ENCODE measurements at regions not wholly inside any gene's neighbourhood (a gene's known extent, or its start where the extent isn't known, plus 50 kb on each side); places are given as distances from the start of the nearest gene placed in this dataset.

- TF ChIP-seq, protein P1, sequence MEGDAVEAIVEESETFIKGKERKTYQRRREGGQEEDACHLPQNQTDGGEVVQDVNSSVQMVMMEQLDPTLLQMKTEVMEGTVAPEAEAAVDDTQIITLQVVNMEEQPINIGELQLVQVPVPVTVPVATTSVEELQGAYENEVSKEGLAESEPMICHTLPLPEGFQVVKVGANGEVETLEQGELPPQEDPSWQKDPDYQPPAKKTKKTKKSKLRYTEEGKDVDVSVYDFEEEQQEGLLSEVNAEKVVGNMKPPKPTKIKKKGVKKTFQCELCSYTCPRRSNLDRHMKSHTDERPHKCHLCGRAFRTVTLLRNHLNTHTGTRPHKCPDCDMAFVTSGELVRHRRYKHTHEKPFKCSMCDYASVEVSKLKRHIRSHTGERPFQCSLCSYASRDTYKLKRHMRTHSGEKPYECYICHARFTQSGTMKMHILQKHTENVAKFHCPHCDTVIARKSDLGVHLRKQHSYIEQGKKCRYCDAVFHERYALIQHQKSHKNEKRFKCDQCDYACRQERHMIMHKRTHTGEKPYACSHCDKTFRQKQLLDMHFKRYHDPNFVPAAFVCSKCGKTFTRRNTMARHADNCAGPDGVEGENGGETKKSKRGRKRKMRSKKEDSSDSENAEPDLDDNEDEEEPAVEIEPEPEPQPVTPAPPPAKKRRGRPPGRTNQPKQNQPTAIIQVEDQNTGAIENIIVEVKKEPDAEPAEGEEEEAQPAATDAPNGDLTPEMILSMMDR (IDR thresholded peaks at IDR 0.05; ENCODE audit: insufficient read depth, low read length) = no peak
- TF ChIP-seq POLR2AphosphoS5 (IDR thresholded peaks at IDR 0.05; ENCODE audit: low read depth) = no peak
Measured at GRCh38 chr16:82232806-82233205, 62.8 kb upstream of the MPHOSPH6 start.
